DOHH2 (cell line): ENCODE measurements at regions not wholly inside any gene's neighbourhood (a gene's known extent, or its start where the extent isn't known, plus 50 kb on each side); places are given as distances from the start of the nearest gene placed in this dataset.

Experiments used
- EZH2phosphoT487 ChIP-seq: fragments of 200-600 bp; sonication (generic); IDR thresholded peaks from 2 replicates; pipeline ENCODE4 v1.6.1; 2017; ENCODE audit warnings: borderline replicate concordance, mild to moderate bottlenecking, antibody characterized with exemption, low read length, moderate library complexity, mixed read lengths
- TF ChIP-seq, protein P1 (sequence below): fragments of 200-600 bp; sonication (generic); IDR thresholded peaks from one replicate; pipeline ENCODE4 v1.5.1; 2014; ENCODE audit warnings: antibody characterized with exemption, mild to moderate bottlenecking, low read depth, low read length; ENCODE audit not compliant: poor library complexity, severe bottlenecking

DNA sequence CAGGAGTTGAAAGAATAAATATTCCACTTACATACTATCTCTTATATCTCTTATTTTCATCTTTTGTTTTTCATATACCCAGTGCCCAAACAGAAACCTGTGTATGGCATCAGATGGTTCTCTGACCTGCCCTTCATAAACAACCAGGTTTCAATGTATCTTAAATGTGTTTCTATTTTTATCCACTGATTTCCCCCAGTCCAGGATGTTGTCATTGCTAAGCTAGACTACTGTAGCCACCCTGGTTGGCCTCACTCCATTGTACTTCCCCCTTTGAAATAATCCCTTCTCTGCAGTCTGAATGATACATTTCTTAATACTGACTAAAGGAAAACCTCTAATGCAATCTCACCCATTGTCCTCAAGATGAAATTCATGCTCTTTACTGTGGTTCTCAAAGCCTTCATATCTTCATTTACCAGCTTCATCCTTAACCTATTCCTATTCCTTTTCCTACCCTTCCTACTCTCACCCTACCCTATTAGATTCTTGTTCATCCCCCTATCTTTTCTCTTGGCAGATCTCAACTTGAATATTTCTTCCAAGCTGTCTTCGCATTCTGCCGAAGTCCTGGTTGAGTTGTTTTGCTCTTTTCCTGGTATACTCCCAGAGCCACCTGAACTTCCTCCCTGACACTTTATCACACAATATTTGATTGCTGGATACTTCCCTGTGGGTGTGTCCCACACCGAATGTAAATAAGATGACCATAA is 312.4 kb downstream of the FOXG1 start:
- TF ChIP-seq, protein P1, sequence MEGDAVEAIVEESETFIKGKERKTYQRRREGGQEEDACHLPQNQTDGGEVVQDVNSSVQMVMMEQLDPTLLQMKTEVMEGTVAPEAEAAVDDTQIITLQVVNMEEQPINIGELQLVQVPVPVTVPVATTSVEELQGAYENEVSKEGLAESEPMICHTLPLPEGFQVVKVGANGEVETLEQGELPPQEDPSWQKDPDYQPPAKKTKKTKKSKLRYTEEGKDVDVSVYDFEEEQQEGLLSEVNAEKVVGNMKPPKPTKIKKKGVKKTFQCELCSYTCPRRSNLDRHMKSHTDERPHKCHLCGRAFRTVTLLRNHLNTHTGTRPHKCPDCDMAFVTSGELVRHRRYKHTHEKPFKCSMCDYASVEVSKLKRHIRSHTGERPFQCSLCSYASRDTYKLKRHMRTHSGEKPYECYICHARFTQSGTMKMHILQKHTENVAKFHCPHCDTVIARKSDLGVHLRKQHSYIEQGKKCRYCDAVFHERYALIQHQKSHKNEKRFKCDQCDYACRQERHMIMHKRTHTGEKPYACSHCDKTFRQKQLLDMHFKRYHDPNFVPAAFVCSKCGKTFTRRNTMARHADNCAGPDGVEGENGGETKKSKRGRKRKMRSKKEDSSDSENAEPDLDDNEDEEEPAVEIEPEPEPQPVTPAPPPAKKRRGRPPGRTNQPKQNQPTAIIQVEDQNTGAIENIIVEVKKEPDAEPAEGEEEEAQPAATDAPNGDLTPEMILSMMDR, result no peak
- TF ChIP-seq EZH2phosphoT487, result no peak
